Tibial nerve (tissue), 4 donors: ENCODE measurements at regions not wholly inside any gene's neighbourhood (a gene's known extent, or its start where the extent isn't known, plus 50 kb on each side); places are given as distances from the start of the nearest gene placed in this dataset.

Source experiments
- EP300 ChIP-seq, 2 donors: sonication (generic); formaldehyde crosslinking; IDR thresholded peaks; one replicate each; pipeline ENCODE4 v1.6.1; 2017; ENCODE audit warnings: antibody characterized with exemption in 2 of 2, mild to moderate bottlenecking in 1 of 2
- POLR2A ChIP-seq, 2 donors: fragments of 450-650 bp; IDR thresholded peaks; one replicate each; pipeline ENCODE4 v1.6.1; 2017; ENCODE audit warnings: antibody characterized with exemption in 2 of 2, mild to moderate bottlenecking in 2 of 2, moderate library complexity in 2 of 2
- TF ChIP-seq, protein P1 (sequence below), 5 experiments: fragments of 200-600 bp in 3 of 5; fragments of 450-650 bp in 2 of 5; sonication (generic) in 3 of 5; IDR thresholded peaks; one replicate each; pipeline ENCODE4 v1.5.1; 2016 to 2019; ENCODE audit warnings: antibody characterized with exemption in 5 of 5, mild to moderate bottlenecking in 3 of 5, moderate library complexity in 2 of 5

DNA sequence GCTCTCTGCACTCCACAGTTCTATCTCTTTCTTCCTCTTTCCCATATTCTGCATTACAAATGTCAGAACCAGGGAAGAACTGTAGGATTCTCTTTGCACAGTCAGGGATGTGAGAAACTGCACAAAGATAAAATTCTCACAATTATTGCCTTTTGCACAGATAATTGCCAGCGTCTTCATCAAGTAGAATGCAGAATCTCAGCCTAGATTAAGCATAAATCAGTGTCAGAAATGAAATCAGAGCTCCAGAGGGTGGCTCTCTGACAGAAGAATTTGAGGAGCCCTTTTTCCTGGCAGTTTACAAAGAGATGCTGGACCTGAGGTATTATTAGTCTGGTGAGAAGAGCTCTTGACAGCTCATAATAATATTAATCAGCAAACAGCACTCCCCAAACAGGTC is 173.1 kb downstream of the PTH2R start:
- TF ChIP-seq, protein P1, sequence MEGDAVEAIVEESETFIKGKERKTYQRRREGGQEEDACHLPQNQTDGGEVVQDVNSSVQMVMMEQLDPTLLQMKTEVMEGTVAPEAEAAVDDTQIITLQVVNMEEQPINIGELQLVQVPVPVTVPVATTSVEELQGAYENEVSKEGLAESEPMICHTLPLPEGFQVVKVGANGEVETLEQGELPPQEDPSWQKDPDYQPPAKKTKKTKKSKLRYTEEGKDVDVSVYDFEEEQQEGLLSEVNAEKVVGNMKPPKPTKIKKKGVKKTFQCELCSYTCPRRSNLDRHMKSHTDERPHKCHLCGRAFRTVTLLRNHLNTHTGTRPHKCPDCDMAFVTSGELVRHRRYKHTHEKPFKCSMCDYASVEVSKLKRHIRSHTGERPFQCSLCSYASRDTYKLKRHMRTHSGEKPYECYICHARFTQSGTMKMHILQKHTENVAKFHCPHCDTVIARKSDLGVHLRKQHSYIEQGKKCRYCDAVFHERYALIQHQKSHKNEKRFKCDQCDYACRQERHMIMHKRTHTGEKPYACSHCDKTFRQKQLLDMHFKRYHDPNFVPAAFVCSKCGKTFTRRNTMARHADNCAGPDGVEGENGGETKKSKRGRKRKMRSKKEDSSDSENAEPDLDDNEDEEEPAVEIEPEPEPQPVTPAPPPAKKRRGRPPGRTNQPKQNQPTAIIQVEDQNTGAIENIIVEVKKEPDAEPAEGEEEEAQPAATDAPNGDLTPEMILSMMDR (IDR thresholded peaks at IDR 0.05) = no peak
- TF ChIP-seq POLR2A (IDR thresholded peaks at IDR 0.05) (no peak), EP300 (IDR thresholded peaks at IDR 0.05) (no peak)
